ENCODE measurements at regions not wholly inside any gene's neighbourhood (a gene's known extent, or its start where the extent isn't known, plus 50 kb on each side); places are given as distances from the start of the nearest gene placed in this dataset.

- TF ChIP-seq CTCF (IDR thresholded peaks at IDR 0.05; ENCODE audit: low read length) = no peak
- TF ChIP-seq EZH2 (IDR thresholded peaks at IDR 0.05; ENCODE audit: borderline replicate concordance, low read length) = no peak
These were observed 139.0 kb upstream of the PIEZO2 start for GRCh38 chr18:11288401-11288800.
